DND-41 (cell line): ENCODE measurements at regions not wholly inside any gene's neighbourhood (a gene's known extent, or its start where the extent isn't known, plus 50 kb on each side); places are given as distances from the start of the nearest gene placed in this dataset.

ENCODE experiments used
- CTCF ChIP-seq: IDR thresholded peaks from 2 replicates; pipeline ENCODE4 v1.5.1; 2012; ENCODE audit warnings: borderline replicate concordance, low read length, moderate library complexity, mild to moderate bottlenecking; ENCODE audit not compliant: poor library complexity, severe bottlenecking; ENCODE audit errors: extremely low read depth
- EZH2 ChIP-seq: IDR thresholded peaks from 3 replicates; pipeline ENCODE4 v1.6.1; 2012; ENCODE audit warnings: borderline replicate concordance, low read depth, mild to moderate bottlenecking, moderate library complexity, low read length, inconsistent platforms; ENCODE audit not compliant: severe bottlenecking

GRCh38 chr1:201696217-201696761 is 132.7 kb upstream of the IPO9 start:
- no peak for TF ChIP-seq CTCF
- no peak for TF ChIP-seq EZH2
